ENCODE measurements at regions not wholly inside any gene's neighbourhood (a gene's known extent, or its start where the extent isn't known, plus 50 kb on each side); places are given as distances from the start of the nearest gene placed in this dataset.

GRCh38 chr9:85224729-85225128 is 517.0 kb downstream of the AGTPBP1 start:
- no TSS peak for BruUV-seq (replicated peaks)
- Histone ChIP-seq H3K27ac (ENCODE audit: low read depth, low read length, poor library complexity, severe bottlenecking) (no peak overlapping the region), H3K27me3 (replicated peaks; ENCODE audit: insufficient read depth, low read depth, low read length, poor library complexity) (peaks cover 9% of the 10 kb centered on the region), H3K4me1 (ENCODE audit: insufficient read depth, low read length, poor library complexity, severe bottlenecking) (no peaks in the 10 kb centered on the region), H3K4me3 (ENCODE audit: low read depth, low read length, poor library complexity, severe bottlenecking) (no peak overlapping the region), H3K36me3 (ENCODE audit: insufficient read depth, low read length, poor library complexity, severe bottlenecking) (no peaks in the 10 kb centered on the region), H3K9me3 (ENCODE audit: low read depth, low read length, poor library complexity, severe bottlenecking) (no peaks in the 10 kb centered on the region)
- TF ChIP-seq EZH2 (IDR thresholded peaks at IDR 0.05; ENCODE audit: borderline replicate concordance, low read depth, low read length, poor library complexity, severe bottlenecking) (no peak), CTCF (conservative IDR thresholded peaks at IDR 0.05; ENCODE audit: low read depth, low read length) (no peak)
- intact Hi-C loops (cut with micrococcal nuclease; ENCODE audit: unreplicated experiment), result no loop called here
- peak; percentile 6 for DNase-seq (ENCODE audit: low spot score)
- POLR2A ChIA-PET (ENCODE audit: low non-redundant PET), result no interaction called here
- CTCF ChIA-PET, result no interaction called here

DNA sequence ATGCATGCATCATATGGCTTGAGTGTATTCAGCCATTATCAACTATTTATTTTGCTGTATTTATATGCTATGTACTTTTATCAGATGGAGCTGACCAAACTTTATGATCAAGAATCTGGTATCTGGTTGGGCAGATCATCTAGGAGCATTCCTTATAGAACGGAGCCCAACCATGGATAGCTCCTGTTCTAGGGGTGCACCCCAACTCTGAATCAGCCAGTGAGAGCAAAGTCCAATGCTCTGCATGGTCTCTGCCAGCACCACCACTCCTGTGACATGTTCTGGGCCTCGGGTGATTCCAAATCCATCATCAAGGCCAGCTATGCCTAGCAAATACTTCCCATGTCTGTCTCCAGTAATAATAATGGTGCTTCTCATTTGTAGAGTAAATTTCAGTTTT is 517.5 kb downstream of the AGTPBP1 start:
- BruUV-seq (replicated peaks), result no TSS peak
- ChIA-PET CTCF (interaction anchor here (0.7 kb wide), 1 partner anchor 11 kb away, joined by 3 read pairs; no protein-coding TSS in a partner anchor), POLR2A (ENCODE audit: low non-redundant PET) (no interaction called here)
- intact Hi-C loops (cut with micrococcal nuclease; ENCODE audit: unreplicated experiment), result no loop called here
- Histone ChIP-seq H3K27me3 (replicated peaks; ENCODE audit: insufficient read depth, low read depth, low read length, poor library complexity) (peaks cover 11% of the 10 kb centered on the region), H3K4me3 (ENCODE audit: low read depth, low read length, poor library complexity, severe bottlenecking) (no peak overlapping the region), H3K4me1 (ENCODE audit: insufficient read depth, low read length, poor library complexity, severe bottlenecking) (no peaks in the 10 kb centered on the region), H3K9me3 (ENCODE audit: low read depth, low read length, poor library complexity, severe bottlenecking) (no peaks in the 10 kb centered on the region), H3K36me3 (ENCODE audit: insufficient read depth, low read length, poor library complexity, severe bottlenecking) (no peaks in the 10 kb centered on the region), H3K27ac (ENCODE audit: low read depth, low read length, poor library complexity, severe bottlenecking) (no peak overlapping the region)
- TF ChIP-seq EZH2 (IDR thresholded peaks at IDR 0.05; ENCODE audit: borderline replicate concordance, low read depth, low read length, poor library complexity, severe bottlenecking) (no peak), CTCF (conservative IDR thresholded peaks at IDR 0.05; ENCODE audit: low read depth, low read length) (no peak)
- DNase-seq (ENCODE audit: low spot score), result no peak

GRCh38 chr9:85223506-85224125 is 518.1 kb downstream of the AGTPBP1 start:
- POLR2A ChIA-PET (ENCODE audit: low non-redundant PET), result no interaction called here
- TF ChIP-seq EZH2 (IDR thresholded peaks at IDR 0.05; ENCODE audit: borderline replicate concordance, low read depth, low read length, poor library complexity, severe bottlenecking), result no peak
- no peak for TF ChIP-seq CTCF (conservative IDR thresholded peaks at IDR 0.05; ENCODE audit: low read depth, low read length)
- Histone ChIP-seq H3K9me3 (ENCODE audit: low read depth, low read length, poor library complexity, severe bottlenecking) (no peaks in the 10 kb centered on the region), H3K4me1 (ENCODE audit: insufficient read depth, low read length, poor library complexity, severe bottlenecking) (no peaks in the 10 kb centered on the region), H3K36me3 (ENCODE audit: insufficient read depth, low read length, poor library complexity, severe bottlenecking) (no peaks in the 10 kb centered on the region), H3K27me3 (replicated peaks; ENCODE audit: insufficient read depth, low read depth, low read length, poor library complexity) (peaks cover 8% of the 10 kb centered on the region), H3K4me3 (ENCODE audit: low read depth, low read length, poor library complexity, severe bottlenecking) (no peak overlapping the region), H3K27ac (ENCODE audit: low read depth, low read length, poor library complexity, severe bottlenecking) (no peak overlapping the region)
- CTCF ChIA-PET, result interaction anchor here (0.7 kb wide), 1 partner anchor 12 kb away, joined by 3 read pairs; no protein-coding TSS in a partner anchor
- no TSS peak for BruUV-seq (replicated peaks)
- no peak for DNase-seq (ENCODE audit: low spot score)
- intact Hi-C loops (cut with micrococcal nuclease; ENCODE audit: unreplicated experiment), result no loop called here
